Activated CD8-positive, alpha-beta memory T cell treated with anti-CD3 and anti-CD28 coated beads, Interleukin-2, amount 10 ng/mL, durations not matched to agents 7 days and 5 days (primary cell): ENCODE measurements at regions not wholly inside any gene's neighbourhood (a gene's known extent, or its start where the extent isn't known, plus 50 kb on each side); places are given as distances from the start of the nearest gene placed in this dataset.
A peak's percentile ranks its signal among the peaks of the same experiment; 100 is the strongest.

Experiments used
- ATAC-seq: fragments of 150-1000 bp; cut with Tn5 transposase; one replicate; pipeline ENCODE4 v1.10.0; 2021; ENCODE audit warnings: moderate library complexity
- CTCF ChIA-PET: fragments of 350-600 bp; sonication (Branson Sonifier 250); formaldehyde crosslinking; loops from one replicate; lab custom pipeline; 2021; ENCODE audit warnings: antibody characterized with exemption; lab: Charles Lee
- DNase-seq: peaks from one replicate; pipeline ENCODE4 v3.0.0-alpha.2; 2020
- H3K27ac Mint-ChIP-seq: one replicate; pipeline ENCODE4 v1.8.0; 2021; ENCODE audit warnings: mild to moderate bottlenecking, mixed read lengths
- H3K27me3 Mint-ChIP-seq: one replicate; pipeline ENCODE4 v1.8.0; 2021; ENCODE audit warnings: mixed read lengths
- H3K36me3 Mint-ChIP-seq: one replicate; pipeline ENCODE4 v1.8.0; 2021; ENCODE audit warnings: mild to moderate bottlenecking, mixed read lengths
- H3K4me1 Mint-ChIP-seq: one replicate; pipeline ENCODE4 v1.8.0; 2021; ENCODE audit warnings: mixed read lengths
- H3K4me3 Mint-ChIP-seq: one replicate; pipeline ENCODE4 v1.8.0; 2021; ENCODE audit warnings: mild to moderate bottlenecking, moderate library complexity, mixed read lengths
- H3K9me3 Mint-ChIP-seq: one replicate; pipeline ENCODE4 v1.8.0; 2022; ENCODE audit warnings: low read depth, mixed read lengths

DNA sequence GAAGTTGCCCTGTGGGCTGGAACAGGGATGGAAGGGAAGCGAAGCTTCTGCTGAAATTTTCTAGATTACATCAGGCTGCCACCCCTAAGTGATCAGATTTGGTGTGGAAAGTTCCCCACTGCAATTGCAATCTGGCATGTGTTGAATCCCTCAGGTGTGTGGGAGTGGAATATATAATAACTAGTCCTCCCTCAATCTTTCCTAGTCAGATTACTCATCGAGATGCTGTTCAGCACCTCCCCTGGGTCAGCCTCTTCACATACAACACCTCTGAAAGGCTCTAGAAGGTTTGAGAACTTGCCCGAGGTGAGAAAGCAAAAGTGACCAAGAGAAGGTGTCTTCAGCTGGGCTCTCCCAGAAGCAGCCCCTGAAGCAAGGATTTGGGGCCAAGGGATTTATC, 336.8 kb downstream of the BCOR start:
- Mint-ChIP-seq H3K4me1 (peaks cover 12% of the 10 kb centered on the region), H3K4me3 (no peak overlapping the region)
- peak; percentile 27 for ATAC-seq

GRCh38 chrX:39762266-39762841, 335.4 kb downstream of the BCOR start:
- Mint-ChIP-seq H3K4me3 (no peak overlapping the region), H3K4me1 (peaks cover 20% of the 10 kb centered on the region), H3K9me3 (no peaks in the 10 kb centered on the region), H3K27me3 (no peaks in the 10 kb centered on the region), H3K27ac (no peak overlapping the region), H3K36me3 (no peaks in the 10 kb centered on the region)
- CTCF ChIA-PET: no interaction called here
- ATAC-seq (no peak), DNase-seq (no peak)

More for the DNA sequence above, 336.8 kb downstream of the BCOR start:
- Mint-ChIP-seq H3K9me3 (no peaks in the 10 kb centered on the region), H3K27me3 (no peaks in the 10 kb centered on the region), H3K27ac (no peak overlapping the region), H3K36me3 (no peaks in the 10 kb centered on the region)
- no peak for DNase-seq
- CTCF ChIA-PET: no interaction called here

- CTCF ChIA-PET: no interaction called here
- no peak overlapping the region for H3K4me3 Mint-ChIP-seq
Observed at GRCh38 chrX:39764441-39764914, 333.3 kb downstream of the BCOR start.

DNA sequence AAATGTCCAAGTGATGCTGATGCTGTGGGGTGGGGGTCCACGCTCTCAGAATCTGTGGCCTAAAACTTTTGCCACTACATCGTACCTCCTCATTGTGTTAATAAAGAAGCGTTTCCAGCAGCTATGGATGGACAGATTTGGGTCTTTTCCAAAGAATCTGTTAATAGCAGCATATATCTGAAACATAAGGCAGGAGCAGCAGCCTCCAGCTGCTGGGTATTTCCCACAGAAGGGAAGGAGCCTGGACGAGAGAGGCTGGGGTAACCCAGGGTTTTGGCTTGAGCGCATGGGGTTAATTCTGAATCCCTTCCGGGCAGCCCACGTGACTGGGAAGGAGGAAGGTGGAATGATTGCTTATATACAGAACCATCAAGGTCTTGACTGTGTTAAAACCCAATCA, 332.4 kb downstream of the BCOR start:
- Mint-ChIP-seq H3K4me1 (peaks cover 23% of the 10 kb centered on the region), H3K9me3 (no peaks in the 10 kb centered on the region), H3K27ac (peak overlapping the region; percentile 89), H3K4me3 (peak overlapping the region; percentile 45), H3K27me3 (no peaks in the 10 kb centered on the region), H3K36me3 (no peaks in the 10 kb centered on the region)
- no peak for ATAC-seq
- no peak for DNase-seq
- CTCF ChIA-PET: no interaction called here

More at GRCh38 chrX:39764441-39764914, 333.3 kb downstream of the BCOR start:
- Mint-ChIP-seq H3K9me3 (no peaks in the 10 kb centered on the region), H3K36me3 (no peaks in the 10 kb centered on the region), H3K27me3 (no peaks in the 10 kb centered on the region), H3K4me1 (peaks cover 22% of the 10 kb centered on the region), H3K27ac (no peak overlapping the region)
- DNase-seq: no peak
- no peak for ATAC-seq

DNA sequence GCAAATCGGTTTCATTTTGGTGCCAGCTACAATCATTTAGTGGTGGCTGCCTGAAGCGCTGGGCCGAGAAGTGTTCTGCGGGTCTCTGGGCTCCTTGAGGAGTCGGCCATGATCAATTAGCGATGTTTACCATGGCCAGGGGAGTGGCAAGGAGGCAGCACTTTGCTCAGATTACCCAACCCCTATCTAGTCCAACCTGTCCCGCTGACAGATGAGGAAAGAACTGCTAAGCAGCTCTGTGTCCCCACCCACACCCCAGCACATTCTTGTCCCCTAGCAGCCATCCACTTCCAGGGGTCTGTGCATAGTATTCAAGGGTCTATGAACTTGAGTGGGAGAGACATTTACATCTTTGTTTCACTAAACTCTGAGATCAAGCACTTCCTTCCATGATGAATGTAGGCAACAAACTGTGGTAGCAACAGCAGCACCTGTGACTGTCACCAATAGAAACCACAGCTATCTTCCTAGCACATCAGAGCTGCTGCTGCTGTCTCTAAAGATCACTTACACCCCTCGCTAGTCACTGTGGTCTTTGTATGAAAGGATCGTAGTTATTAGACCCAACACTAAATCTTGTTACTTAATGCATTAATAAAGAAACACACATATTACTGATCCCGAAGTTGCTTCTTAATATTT, 331.6 kb downstream of the BCOR start:
- CTCF ChIA-PET: no interaction called here
- ATAC-seq (peak; percentile 92), DNase-seq (peak; percentile 63)
- Mint-ChIP-seq H3K9me3 (peaks cover 2% of the 10 kb centered on the region), H3K27me3 (no peaks in the 10 kb centered on the region), H3K36me3 (no peaks in the 10 kb centered on the region), H3K27ac (peak overlapping the region; percentile 89), H3K4me3 (peak overlapping the region; percentile 45), H3K4me1 (peaks cover 25% of the 10 kb centered on the region)

GRCh38 chrX:39766855-39767254, 330.9 kb downstream of the BCOR start:
- no peak for DNase-seq
- Mint-ChIP-seq H3K4me3 (no peak overlapping the region), H3K9me3 (peaks cover 2% of the 10 kb centered on the region), H3K36me3 (no peaks in the 10 kb centered on the region), H3K4me1 (peaks cover 30% of the 10 kb centered on the region), H3K27ac (peak overlapping the region; percentile 89), H3K27me3 (no peaks in the 10 kb centered on the region)
- no peak for ATAC-seq
- CTCF ChIA-PET: no interaction called here

GRCh38 chrX:39767446-39767845, 330.3 kb downstream of the BCOR start:
- H3K27me3 Mint-ChIP-seq: no peaks in the 10 kb centered on the region
- peaks cover 2% of the 10 kb centered on the region for H3K9me3 Mint-ChIP-seq
- no peak overlapping the region for H3K27ac Mint-ChIP-seq
- CTCF ChIA-PET: no interaction called here
- DNase-seq (no peak), ATAC-seq (no peak)
- no peaks in the 10 kb centered on the region for H3K36me3 Mint-ChIP-seq
- peaks cover 35% of the 10 kb centered on the region for H3K4me1 Mint-ChIP-seq
- no peak overlapping the region for H3K4me3 Mint-ChIP-seq

DNA sequence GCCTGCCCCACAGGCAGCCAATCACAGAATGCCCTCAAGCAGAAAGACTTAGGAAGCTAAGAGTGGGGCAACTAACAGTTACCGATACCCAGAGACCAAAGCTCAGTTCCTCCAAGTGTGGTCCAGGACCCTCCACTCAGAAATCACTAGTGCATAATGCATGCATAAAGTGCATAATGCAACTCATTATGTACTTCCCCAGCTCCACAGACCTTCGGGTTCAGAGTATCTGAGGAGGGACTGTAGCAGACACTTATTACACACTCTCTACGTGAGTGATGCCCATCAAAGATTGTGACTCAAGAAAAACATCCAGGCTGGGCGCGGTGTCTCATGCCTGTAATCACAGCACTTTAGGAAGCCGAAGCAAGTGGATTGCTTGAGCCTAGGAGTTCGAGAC, 328.0 kb downstream of the BCOR start:
- CTCF ChIA-PET: no interaction called here
- no peak overlapping the region for H3K27ac Mint-ChIP-seq
- no peak for ATAC-seq
- H3K27me3 Mint-ChIP-seq: no peaks in the 10 kb centered on the region
- no peak for DNase-seq
- H3K4me3 Mint-ChIP-seq: no peak overlapping the region
- no peaks in the 10 kb centered on the region for H3K36me3 Mint-ChIP-seq
- peaks cover 52% of the 10 kb centered on the region for H3K4me1 Mint-ChIP-seq
- H3K9me3 Mint-ChIP-seq: peaks cover 2% of the 10 kb centered on the region

DNA sequence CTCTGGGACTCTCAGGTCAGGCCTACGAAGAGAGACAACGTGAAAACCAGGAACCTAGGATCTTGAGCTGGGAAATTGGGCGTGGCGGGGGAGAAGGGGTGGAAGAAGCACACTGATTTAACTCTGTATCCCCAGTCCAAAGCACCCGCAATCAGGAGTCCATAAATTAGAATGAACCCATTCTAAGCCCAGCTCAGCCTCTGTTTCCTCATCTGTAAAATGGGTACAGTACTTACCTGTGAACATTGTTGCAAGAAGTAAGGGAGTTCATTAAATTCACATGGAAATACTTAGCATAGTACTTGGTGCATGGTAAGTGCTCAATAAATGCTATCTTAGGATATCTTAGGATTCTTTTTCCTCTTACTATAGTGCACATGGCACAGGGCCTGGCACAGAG, 326.7 kb downstream of the BCOR start:
- H3K27ac Mint-ChIP-seq: peak overlapping the region; percentile 97
- H3K4me3 Mint-ChIP-seq: no peak overlapping the region
- H3K27me3 Mint-ChIP-seq: no peaks in the 10 kb centered on the region
- H3K9me3 Mint-ChIP-seq: peaks cover 2% of the 10 kb centered on the region
- ATAC-seq (no peak), DNase-seq (no peak)
- CTCF ChIA-PET: no interaction called here
- no peaks in the 10 kb centered on the region for H3K36me3 Mint-ChIP-seq
- peaks cover 44% of the 10 kb centered on the region for H3K4me1 Mint-ChIP-seq

DNA sequence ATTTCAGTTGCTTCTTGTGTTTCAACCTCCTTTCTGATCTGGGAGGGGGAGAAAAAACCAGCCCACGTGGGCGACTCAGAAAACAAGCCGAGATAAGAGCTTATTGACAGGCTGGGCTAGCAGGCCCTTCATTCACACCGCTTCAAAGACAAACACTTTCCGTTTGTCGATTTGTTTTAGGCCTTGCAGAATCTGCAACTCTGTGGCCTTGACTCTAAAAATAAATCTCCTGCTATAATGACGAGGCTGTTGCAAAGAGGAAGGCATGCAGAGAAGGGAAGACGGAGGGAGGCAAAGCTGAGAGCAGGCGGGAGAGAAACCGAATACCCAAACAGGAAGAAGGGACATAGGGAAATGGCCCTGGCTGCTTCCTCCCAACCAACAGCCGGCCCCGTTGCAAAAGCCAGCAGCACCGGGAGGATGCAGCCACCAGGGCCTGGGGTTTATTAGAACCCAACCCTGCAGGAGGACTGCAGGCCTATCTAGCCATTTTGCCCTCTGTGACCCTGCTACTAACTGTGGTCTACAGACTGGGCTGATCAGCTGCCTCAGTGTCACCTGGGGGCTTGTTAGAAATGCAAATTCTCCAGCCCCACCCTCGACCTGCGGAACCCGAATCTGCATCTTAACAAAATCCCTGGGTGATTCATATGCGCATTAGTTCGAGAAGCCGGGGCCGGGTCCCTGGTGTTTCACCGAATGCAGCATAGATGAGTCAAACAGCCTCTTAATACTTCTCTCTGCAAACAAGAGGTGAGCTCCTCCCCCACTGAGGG, 325.5 kb downstream of the BCOR start:
- CTCF ChIA-PET: interaction anchor here (0.9 kb wide), 1 partner anchor 42 kb away, joined by 3 read pairs; no protein-coding TSS in a partner anchor
- H3K27ac Mint-ChIP-seq: peak overlapping the region; percentile 97
- H3K4me3 Mint-ChIP-seq: peak overlapping the region; percentile 57
- H3K27me3 Mint-ChIP-seq: no peaks in the 10 kb centered on the region
- no peaks in the 10 kb centered on the region for H3K36me3 Mint-ChIP-seq
- ATAC-seq: peak; percentile 59
- H3K9me3 Mint-ChIP-seq: peaks cover 2% of the 10 kb centered on the region
- H3K4me1 Mint-ChIP-seq: peaks cover 42% of the 10 kb centered on the region
- peak; percentile 78 for DNase-seq

GRCh38 chrX:39773150-39773549, 324.6 kb downstream of the BCOR start:
- H3K36me3 Mint-ChIP-seq: no peaks in the 10 kb centered on the region
- peak overlapping the region; percentile 97 for H3K27ac Mint-ChIP-seq
- H3K27me3 Mint-ChIP-seq: no peaks in the 10 kb centered on the region

DNA sequence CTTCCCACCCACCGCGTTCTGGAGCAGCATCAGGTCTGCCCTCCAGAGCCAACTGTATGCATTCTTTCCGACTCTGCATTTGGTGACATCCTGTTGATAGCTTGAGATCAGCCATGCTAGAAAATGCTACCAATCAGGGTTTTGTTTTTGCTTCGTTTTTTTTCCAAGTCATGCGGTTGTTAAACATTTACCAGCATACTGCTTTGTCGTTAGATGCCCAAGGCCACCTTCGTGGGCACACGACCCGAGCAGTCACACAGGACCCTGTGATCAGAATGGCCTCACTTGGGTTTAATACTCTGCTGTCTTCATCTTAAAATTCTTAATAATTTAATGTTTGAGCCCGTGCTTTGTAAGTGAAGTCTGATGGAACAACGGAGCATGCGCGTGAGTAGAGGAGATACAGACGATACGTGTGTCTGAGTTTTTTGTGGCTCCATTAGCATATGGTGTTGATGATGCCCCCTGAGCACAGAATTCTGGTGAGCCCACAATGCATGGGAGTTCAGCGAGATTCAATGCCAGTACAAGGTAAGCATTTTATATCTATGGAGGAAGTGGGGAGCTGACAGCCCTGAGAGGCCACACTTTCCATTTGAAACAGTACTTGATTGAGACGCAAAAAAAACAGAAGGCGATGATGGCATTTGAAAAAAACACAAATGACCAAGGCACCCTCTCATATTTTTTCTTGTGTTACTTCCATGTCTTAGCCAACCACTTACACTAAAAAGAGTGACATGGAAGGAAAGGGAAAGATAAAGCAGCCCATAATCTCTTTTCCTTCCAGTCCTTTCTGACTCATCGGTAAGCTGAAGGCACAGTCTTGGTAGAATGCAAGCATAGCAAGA, 323.6 kb downstream of the BCOR start:
- Mint-ChIP-seq H3K36me3 (no peaks in the 10 kb centered on the region), H3K9me3 (peaks cover 2% of the 10 kb centered on the region), H3K27ac (peak overlapping the region; percentile 93), H3K4me3 (peak overlapping the region; percentile 69), H3K4me1 (peaks cover 50% of the 10 kb centered on the region), H3K27me3 (no peaks in the 10 kb centered on the region)
- DNase-seq: peak; percentile 57
- ATAC-seq: peak; percentile 62
- CTCF ChIA-PET: no interaction called here

More at GRCh38 chrX:39773150-39773549, 324.6 kb downstream of the BCOR start:
- DNase-seq (no peak), ATAC-seq (no peak)
- Mint-ChIP-seq H3K9me3 (peaks cover 2% of the 10 kb centered on the region), H3K4me1 (peaks cover 51% of the 10 kb centered on the region), H3K4me3 (no peak overlapping the region)
- CTCF ChIA-PET: no interaction called here

- ATAC-seq (no peak), DNase-seq (no peak)
- no peaks in the 10 kb centered on the region for H3K36me3 Mint-ChIP-seq
- H3K27me3 Mint-ChIP-seq: no peaks in the 10 kb centered on the region
- peaks cover 2% of the 10 kb centered on the region for H3K9me3 Mint-ChIP-seq
- peak overlapping the region; percentile 93 for H3K27ac Mint-ChIP-seq
- CTCF ChIA-PET: no interaction called here
- peaks cover 48% of the 10 kb centered on the region for H3K4me1 Mint-ChIP-seq
- peak overlapping the region; percentile 69 for H3K4me3 Mint-ChIP-seq
Observed at GRCh38 chrX:39774774-39775328, 322.9 kb downstream of the BCOR start.
